GM18499 (cell line): ENCODE measurements at regions not wholly inside any gene's neighbourhood (a gene's known extent, or its start where the extent isn't known, plus 50 kb on each side); places are given as distances from the start of the nearest gene placed in this dataset.

Experiments used
- ATAC-seq: cut with Tn5 transposase; IDR thresholded peaks from one replicate; pipeline ENCODE4 v1.9.1; 2021; ENCODE audit warnings: moderate number of reproducible peaks; ENCODE audit not compliant: insufficient read depth, unreplicated experiment

GRCh38 chr10:63707254-63707910, 186.2 kb downstream of the REEP3 start:
- peak; percentile 78 for ATAC-seq

- no peak for ATAC-seq
Observed at GRCh38 chr10:63708421-63708820, 187.2 kb downstream of the REEP3 start.

GRCh38 chr10:63710703-63711102, 189.5 kb downstream of the REEP3 start:
- no peak for ATAC-seq

- ATAC-seq = no peak
Observed at GRCh38 chr10:63711361-63711760, 190.2 kb downstream of the REEP3 start.

- ATAC-seq = no peak
Observed at GRCh38 chr10:63711867-63712716, 190.9 kb downstream of the REEP3 start.

- no peak for ATAC-seq
Observed at GRCh38 chr10:63712717-63713115, 191.5 kb downstream of the REEP3 start.

- ATAC-seq = no peak
Observed at GRCh38 chr10:63713191-63714144, 192.3 kb downstream of the REEP3 start.

GRCh38 chr10:63716016-63716580, 194.9 kb downstream of the REEP3 start:
- ATAC-seq = no peak

GRCh38 chr10:63717027-63717715, 196.0 kb downstream of the REEP3 start:
- no peak for ATAC-seq

- ATAC-seq = no peak
Observed at GRCh38 chr10:63718006-63718405, 196.8 kb downstream of the REEP3 start.

- ATAC-seq = no peak
Observed at GRCh38 chr10:63718421-63718820, 197.2 kb downstream of the REEP3 start.

- no peak for ATAC-seq
Observed at GRCh38 chr10:63719226-63719856, 198.1 kb downstream of the REEP3 start.

- ATAC-seq = no peak
Observed at GRCh38 chr10:63720072-63720537, 198.9 kb downstream of the REEP3 start.

GRCh38 chr10:63720676-63721075, 199.5 kb downstream of the REEP3 start:
- no peak for ATAC-seq

- no peak for ATAC-seq
Observed at GRCh38 chr10:63722537-63722936, 201.3 kb downstream of the REEP3 start.

GRCh38 chr10:63723320-63723719, 202.1 kb downstream of the REEP3 start:
- ATAC-seq = no peak

- no peak for ATAC-seq
Observed at GRCh38 chr10:63723741-63724140, 202.5 kb downstream of the REEP3 start.

- ATAC-seq = no peak
Observed at GRCh38 chr10:63724922-63725321, 203.7 kb downstream of the REEP3 start.

- no peak for ATAC-seq
Observed at GRCh38 chr10:63726867-63727266, 205.7 kb downstream of the REEP3 start.
